ENCODE measurements at regions not wholly inside any gene's neighbourhood (a gene's known extent, or its start where the extent isn't known, plus 50 kb on each side); places are given as distances from the start of the nearest gene placed in this dataset.

DNA sequence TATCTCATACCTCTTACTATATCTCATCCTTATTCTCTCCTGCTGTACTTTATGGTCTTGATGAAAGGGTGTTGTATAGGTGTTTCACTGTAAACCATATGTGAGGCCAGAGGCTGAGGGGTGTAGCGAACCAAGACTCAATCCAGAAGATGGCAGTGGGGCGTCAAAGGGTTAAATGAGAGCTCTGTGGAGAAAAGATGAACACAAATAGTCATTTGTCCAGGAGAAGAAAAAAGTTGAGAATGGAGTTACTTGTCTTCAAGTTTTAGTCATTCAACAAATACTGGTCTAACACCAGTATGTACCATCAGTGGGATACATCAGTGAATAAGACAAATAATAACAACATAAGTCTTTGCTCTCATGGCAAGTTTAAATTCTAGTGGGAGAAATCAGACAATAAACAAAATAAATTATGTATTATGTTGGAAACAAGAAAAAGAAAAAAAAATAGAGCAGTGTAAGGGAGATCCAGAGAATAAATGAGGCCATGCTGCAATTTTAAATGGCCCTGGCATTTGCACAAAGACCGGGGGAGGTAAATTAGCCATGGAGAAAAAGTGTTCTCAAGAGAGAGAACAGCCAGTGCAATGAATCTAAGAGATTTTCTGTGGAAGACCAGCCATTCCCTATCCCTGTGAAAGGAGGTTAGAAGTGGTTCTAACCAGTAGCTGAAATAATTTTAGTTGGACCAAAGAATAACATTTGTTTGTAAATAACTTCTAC, 77.0 kb upstream of the UMPS start:
- peak in 1 of 2 donors; percentile 39 for DNase-seq

- no peak for DNase-seq
Measured at GRCh38 chr3:124653797-124654469, 76.3 kb upstream of the UMPS start.

GRCh38 chr3:124654470-124654845, 75.8 kb upstream of the UMPS start:
- DNase-seq = no peak

GRCh38 chr3:124656531-124656930, 73.7 kb upstream of the UMPS start:
- no peak for DNase-seq

DNA sequence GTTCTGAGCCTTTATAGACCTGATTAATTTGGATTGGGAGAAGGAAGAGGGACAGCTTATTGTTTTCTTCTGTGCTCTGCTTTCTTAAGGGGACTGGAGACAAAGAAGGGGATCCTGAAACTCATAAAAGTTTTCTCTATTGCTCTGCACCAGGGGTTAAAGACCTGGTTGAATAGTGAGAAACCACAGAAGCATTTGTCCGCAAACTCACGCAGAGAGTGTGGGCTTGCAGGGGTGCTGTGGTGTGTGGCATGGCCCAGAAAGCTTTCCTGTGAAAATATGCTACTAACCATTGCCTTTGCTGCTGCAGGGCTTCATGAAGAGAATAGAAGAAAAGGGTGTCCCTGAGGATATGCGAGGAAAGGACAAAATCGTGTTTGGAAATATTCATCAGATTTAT, 73.1 kb upstream of the UMPS start:
- DNase-seq = no peak

DNA sequence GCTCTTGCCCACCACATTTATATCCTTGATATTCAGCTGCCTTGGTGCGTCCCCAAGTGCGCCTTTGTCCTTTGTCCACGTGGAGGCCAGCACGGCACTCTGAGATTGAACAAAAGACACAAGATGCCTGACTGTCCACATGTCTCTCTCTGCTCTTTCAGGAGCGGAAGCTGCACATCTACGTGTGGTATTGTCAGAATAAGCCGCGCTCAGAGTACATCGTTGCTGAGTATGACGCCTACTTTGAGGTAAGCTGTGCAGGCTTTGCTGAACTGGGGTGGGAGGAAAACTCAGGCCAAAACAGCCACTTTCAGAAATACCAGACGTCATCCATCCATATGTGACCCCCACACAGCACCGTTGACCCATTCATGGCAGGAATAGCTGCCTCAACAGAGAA, 72.0 kb upstream of the UMPS start:
- no peak for DNase-seq

DNA sequence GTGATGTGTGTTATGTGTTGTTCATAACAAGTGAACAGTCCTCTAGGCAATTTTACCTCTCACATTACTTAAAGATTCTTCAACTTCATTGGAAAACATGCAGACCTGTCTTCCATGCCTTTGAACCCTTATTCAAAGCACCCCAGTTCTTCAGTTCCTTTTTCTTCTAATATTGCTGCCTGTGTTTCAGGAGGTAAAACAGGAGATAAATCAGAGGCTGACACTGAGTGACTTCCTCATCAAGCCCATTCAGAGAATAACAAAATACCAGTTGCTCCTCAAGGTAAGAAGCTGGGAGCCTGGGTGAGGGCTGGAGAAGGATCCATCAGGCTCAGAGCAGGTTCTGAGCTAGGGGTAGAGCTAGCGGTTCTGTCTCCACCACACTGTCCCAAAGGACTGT, 71.1 kb upstream of the UMPS start:
- DNase-seq = no peak

GRCh38 chr3:124660599-124660998, 69.7 kb upstream of the UMPS start:
- DNase-seq = no peak

- no peak for DNase-seq
Measured at GRCh38 chr3:124663690-124664089, 66.6 kb upstream of the UMPS start.

DNA sequence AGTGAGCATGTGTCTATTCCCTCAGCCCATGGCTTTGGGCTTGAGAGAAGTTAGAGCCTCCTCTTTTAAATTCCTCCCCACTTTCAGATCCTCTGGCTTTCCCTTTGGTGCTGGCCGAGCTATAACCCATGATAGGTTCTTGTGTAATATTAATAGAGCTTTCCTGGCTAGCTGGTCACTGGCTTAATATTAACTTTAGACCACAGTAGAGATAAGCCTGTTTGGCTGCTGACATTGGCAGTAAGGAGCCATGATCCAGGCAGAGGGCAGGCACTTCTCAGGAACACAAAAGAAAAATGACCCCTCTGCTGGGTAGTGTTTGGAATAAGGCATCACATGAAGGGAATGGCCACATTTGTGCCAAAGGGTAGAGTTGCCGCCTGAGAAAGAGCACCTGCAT, 65.4 kb upstream of the UMPS start:
- DNase-seq = no peak

DNA sequence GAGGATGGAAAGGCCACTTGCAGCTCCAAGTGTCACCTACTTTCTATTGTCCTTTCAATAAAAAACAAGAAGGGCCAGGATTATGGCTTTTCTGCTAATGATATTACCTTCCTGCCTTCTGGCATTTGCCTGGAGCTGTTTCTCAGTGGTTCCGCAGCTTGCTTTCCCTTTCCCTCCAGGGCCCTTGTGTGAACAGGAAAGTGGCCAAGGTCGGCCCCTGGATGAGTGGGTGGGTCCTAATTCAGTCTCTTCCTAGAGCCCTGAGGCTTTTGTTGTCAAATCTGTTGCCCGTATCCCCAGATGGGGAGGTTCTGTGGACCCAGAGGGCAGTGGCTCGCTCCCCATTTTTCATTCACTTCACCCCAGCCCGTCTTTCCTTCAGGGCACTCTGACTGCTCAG, 64.2 kb upstream of the UMPS start:
- DNase-seq = no peak

- no peak for DNase-seq
Measured at GRCh38 chr3:124669470-124669869, 60.8 kb upstream of the UMPS start.

GRCh38 chr3:124671106-124671505, 59.1 kb upstream of the UMPS start:
- DNase-seq = no peak

DNA sequence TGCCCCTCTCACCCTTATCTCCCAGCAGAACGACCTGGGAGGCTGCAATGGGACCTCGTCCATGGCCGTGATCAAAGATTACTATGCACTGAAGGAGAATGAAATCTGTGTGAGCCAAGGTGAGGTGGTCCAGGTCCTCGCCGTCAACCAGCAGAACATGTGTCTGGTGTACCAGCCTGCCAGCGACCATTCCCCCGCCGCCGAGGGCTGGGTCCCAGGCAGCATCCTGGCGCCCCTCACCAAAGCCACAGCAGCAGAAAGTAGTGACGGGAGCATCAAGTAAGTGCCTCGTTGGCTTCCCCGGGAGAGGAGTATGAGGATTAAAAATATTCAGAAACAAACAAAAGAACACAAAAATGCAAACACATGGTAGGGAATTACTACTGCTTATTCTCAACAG, 55.9 kb upstream of the UMPS start:
- DNase-seq = no peak

GRCh38 chr3:124676236-124676635, 54.0 kb upstream of the UMPS start:
- DNase-seq = no peak

DNA sequence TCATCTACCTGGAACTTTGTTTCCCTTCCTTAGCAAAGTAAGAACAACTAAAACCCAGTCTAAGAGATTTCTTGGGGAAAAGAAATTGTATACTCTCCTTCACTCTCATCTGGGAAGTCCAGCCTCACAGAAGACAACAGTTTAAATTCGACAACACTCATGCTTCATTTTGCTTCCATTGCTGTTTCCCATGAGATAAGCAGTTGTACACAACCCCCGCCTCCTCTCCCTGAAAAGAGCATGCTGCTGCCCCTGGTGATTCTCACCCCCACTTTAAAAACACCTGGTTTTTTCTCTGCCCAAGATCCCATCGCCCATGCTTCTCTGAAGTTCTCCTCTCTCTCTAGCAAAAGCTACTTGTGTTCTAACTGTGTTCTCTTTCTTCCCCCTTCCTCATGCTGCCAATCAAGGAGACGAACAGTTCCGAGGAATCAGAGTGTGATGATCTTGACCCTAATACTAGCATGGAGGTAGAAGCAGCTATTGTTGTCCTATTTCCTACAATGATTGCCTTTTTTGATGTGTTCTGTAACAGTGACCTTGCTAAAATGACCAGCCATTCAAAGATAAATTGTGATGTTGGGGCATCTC, 51.1 kb upstream of the UMPS start:
- no peak for DNase-seq
